Stomach smooth muscle (tissue), 2 donors: ENCODE measurements at regions not wholly inside any gene's neighbourhood (a gene's known extent, or its start where the extent isn't known, plus 50 kb on each side); places are given as distances from the start of the nearest gene placed in this dataset.

ENCODE experiments used
- H3K27ac ChIP-seq: one replicate; pipeline ENCODE4 v1.7.0; 2013; ENCODE audit warnings: mild to moderate bottlenecking, low read length, inconsistent platforms
- H3K27me3 ChIP-seq, 2 donors: one replicate each; pipeline ENCODE4 v1.7.0; 2013; ENCODE audit warnings: low read length in 2 of 2; ENCODE audit not compliant: insufficient read depth in 2 of 2, control insufficient read depth in 1 of 2
- H3K36me3 ChIP-seq, 2 donors: one replicate each; pipeline ENCODE4 v1.7.0; 2013; ENCODE audit warnings: low read length in 2 of 2; ENCODE audit not compliant: control insufficient read depth in 2 of 2, insufficient read depth in 2 of 2
- H3K4me1 ChIP-seq: one replicate; pipeline ENCODE4 v1.7.0; 2013; ENCODE audit warnings: low read length; ENCODE audit not compliant: control insufficient read depth, insufficient read depth
- H3K4me3 ChIP-seq, 2 donors: one replicate each; pipeline ENCODE4 v1.7.0; 2013; ENCODE audit warnings: low read length in 2 of 2
- H3K9ac ChIP-seq, 2 donors: one replicate each; pipeline ENCODE4 v1.7.0; 2013; ENCODE audit warnings: low read length in 2 of 2, mild to moderate bottlenecking in 1 of 2
- H3K9me3 ChIP-seq, 2 donors: one replicate each; pipeline ENCODE4 v1.7.0; 2013; ENCODE audit warnings: low read length in 2 of 2; ENCODE audit not compliant: control insufficient read depth in 2 of 2
- donor health status: healthy.
- donor health status: Pancreatic carcinoma.

- H3K9ac ChIP-seq, result no peak overlapping the region
- H3K9me3 ChIP-seq, result no peaks in the 10 kb centered on the region
- H3K27ac ChIP-seq, result no peak overlapping the region
- no peaks in the 10 kb centered on the region for H3K27me3 ChIP-seq
- no peaks in the 10 kb centered on the region for H3K36me3 ChIP-seq
- no peak overlapping the region for H3K4me3 ChIP-seq
- H3K4me1 ChIP-seq, result no peaks in the 10 kb centered on the region
These were observed 291.6 kb upstream of the CFAP20DC start for GRCh38 chr3:59341459-59341858.

- Histone ChIP-seq H3K4me1 (no peaks in the 10 kb centered on the region), H3K4me3 (no peak overlapping the region), H3K27me3 (no peaks in the 10 kb centered on the region), H3K27ac (no peak overlapping the region), H3K36me3 (no peaks in the 10 kb centered on the region), H3K9ac (no peak overlapping the region), H3K9me3 (no peaks in the 10 kb centered on the region)
These were observed 290.0 kb upstream of the CFAP20DC start for GRCh38 chr3:59339818-59340217.

- no peaks in the 10 kb centered on the region for H3K27me3 ChIP-seq
These were observed 289.1 kb upstream of the CFAP20DC start for GRCh38 chr3:59338934-59339333.

DNA sequence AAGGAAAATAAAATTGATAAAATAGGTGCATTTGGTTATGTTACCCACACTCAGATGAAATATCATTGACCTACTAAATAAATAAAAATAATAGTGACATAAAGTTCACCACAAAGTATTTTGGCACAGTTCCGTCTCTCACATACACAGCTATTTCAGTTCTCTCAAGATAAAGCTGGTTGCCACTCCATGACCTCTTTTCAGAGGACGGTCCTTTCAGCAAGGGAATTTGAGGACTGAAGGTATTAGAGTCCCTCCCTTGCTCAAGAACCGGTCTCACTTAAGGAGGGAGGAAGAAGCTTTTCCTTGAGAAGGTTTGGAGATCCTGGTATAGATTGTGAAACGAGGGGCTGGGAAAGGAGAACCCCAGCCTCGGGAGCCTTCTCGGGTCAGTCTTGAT lies 285.5 kb upstream of the CFAP20DC start:
- Histone ChIP-seq H3K4me1 (no peaks in the 10 kb centered on the region), H3K27me3 (no peaks in the 10 kb centered on the region), H3K9me3 (no peaks in the 10 kb centered on the region), H3K4me3 (no peak overlapping the region), H3K27ac (no peak overlapping the region), H3K9ac (no peak overlapping the region), H3K36me3 (no peaks in the 10 kb centered on the region)

More at GRCh38 chr3:59338934-59339333, 289.1 kb upstream of the CFAP20DC start:
- no peak overlapping the region for H3K27ac ChIP-seq
- no peak overlapping the region for H3K9ac ChIP-seq
- no peak overlapping the region for H3K4me3 ChIP-seq
- no peaks in the 10 kb centered on the region for H3K36me3 ChIP-seq
- H3K4me1 ChIP-seq, result no peaks in the 10 kb centered on the region
- H3K9me3 ChIP-seq, result no peaks in the 10 kb centered on the region

DNA sequence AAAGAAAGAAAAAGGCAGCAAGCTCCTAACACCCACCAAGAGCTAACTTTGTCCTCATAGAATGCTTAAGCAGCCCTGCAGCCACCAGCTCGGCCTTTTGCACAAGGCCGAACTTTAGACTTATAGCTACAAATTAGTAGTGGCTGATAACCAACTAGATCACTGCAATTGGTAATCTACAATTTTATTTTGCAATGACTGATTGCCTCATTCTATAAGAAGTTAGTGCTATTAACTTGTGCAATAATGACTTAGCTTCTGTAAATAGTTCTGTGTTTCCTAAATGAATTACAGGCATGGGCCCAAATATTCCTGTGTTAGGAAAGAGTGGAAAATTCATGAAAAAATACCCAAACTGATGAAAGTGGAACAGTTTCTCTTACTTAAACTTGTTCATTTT lies 284.8 kb upstream of the CFAP20DC start:
- Histone ChIP-seq H3K4me3 (no peak overlapping the region), H3K36me3 (no peaks in the 10 kb centered on the region), H3K27me3 (no peaks in the 10 kb centered on the region), H3K9ac (no peak overlapping the region), H3K4me1 (no peaks in the 10 kb centered on the region), H3K27ac (no peak overlapping the region), H3K9me3 (no peaks in the 10 kb centered on the region)

- H3K4me3 ChIP-seq, result no peak overlapping the region
- H3K36me3 ChIP-seq, result no peaks in the 10 kb centered on the region
- no peak overlapping the region for H3K9ac ChIP-seq
- H3K27me3 ChIP-seq, result no peaks in the 10 kb centered on the region
- H3K9me3 ChIP-seq, result no peaks in the 10 kb centered on the region
- H3K4me1 ChIP-seq, result no peaks in the 10 kb centered on the region
- no peak overlapping the region for H3K27ac ChIP-seq
These were observed 277.6 kb upstream of the CFAP20DC start for GRCh38 chr3:59327376-59327808.

GRCh38 chr3:59326246-59327024 lies 276.6 kb upstream of the CFAP20DC start:
- H3K4me3 ChIP-seq, result no peak overlapping the region
- H3K9me3 ChIP-seq, result no peaks in the 10 kb centered on the region
- H3K36me3 ChIP-seq, result no peaks in the 10 kb centered on the region
- no peaks in the 10 kb centered on the region for H3K4me1 ChIP-seq
- no peak overlapping the region for H3K9ac ChIP-seq
- H3K27me3 ChIP-seq, result no peaks in the 10 kb centered on the region
- H3K27ac ChIP-seq, result no peak overlapping the region

GRCh38 chr3:59321881-59322540 lies 272.2 kb upstream of the CFAP20DC start:
- Histone ChIP-seq H3K27ac (no peak overlapping the region), H3K4me3 (no peak overlapping the region), H3K36me3 (no peaks in the 10 kb centered on the region), H3K27me3 (no peaks in the 10 kb centered on the region), H3K4me1 (no peaks in the 10 kb centered on the region), H3K9ac (no peak overlapping the region), H3K9me3 (no peaks in the 10 kb centered on the region)

DNA sequence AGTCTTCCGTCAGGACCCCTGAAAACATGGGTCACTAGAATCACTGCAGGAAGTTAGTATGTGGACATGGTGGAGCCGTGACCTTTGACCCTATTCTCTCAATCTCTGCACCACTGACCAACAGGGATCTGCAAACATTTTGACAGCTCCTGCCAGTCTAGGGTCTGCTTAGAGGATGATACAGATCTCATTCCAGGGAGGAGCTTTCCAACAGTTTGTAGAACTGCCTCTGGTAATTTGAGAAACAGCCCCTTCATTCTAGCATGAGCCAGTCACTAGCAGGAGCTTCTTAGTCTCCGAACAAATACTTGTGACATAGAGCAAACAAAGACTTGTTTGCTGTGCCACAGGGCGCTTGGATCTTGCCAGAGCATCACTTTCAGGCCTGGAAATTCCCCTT lies 270.3 kb upstream of the CFAP20DC start:
- no peak overlapping the region for H3K9ac ChIP-seq
- no peaks in the 10 kb centered on the region for H3K27me3 ChIP-seq
- H3K4me1 ChIP-seq, result no peaks in the 10 kb centered on the region
- no peak overlapping the region for H3K4me3 ChIP-seq
- no peaks in the 10 kb centered on the region for H3K9me3 ChIP-seq
- no peak overlapping the region for H3K27ac ChIP-seq
- no peaks in the 10 kb centered on the region for H3K36me3 ChIP-seq

- Histone ChIP-seq H3K9ac (no peak overlapping the region), H3K36me3 (no peaks in the 10 kb centered on the region), H3K4me1 (no peaks in the 10 kb centered on the region), H3K9me3 (no peaks in the 10 kb centered on the region), H3K4me3 (no peak overlapping the region), H3K27ac (no peak overlapping the region), H3K27me3 (no peaks in the 10 kb centered on the region)
These were observed 269.6 kb upstream of the CFAP20DC start for GRCh38 chr3:59319442-59319841.

GRCh38 chr3:59318881-59319280 lies 269.1 kb upstream of the CFAP20DC start:
- Histone ChIP-seq H3K27ac (no peak overlapping the region), H3K4me3 (no peak overlapping the region), H3K4me1 (no peaks in the 10 kb centered on the region), H3K36me3 (no peaks in the 10 kb centered on the region), H3K9ac (no peak overlapping the region), H3K9me3 (no peaks in the 10 kb centered on the region), H3K27me3 (no peaks in the 10 kb centered on the region)
